LNCAP (cell line): ENCODE measurements at regions not wholly inside any gene's neighbourhood (a gene's known extent, or its start where the extent isn't known, plus 50 kb on each side); places are given as distances from the start of the nearest gene placed in this dataset.
A peak's percentile ranks its signal among the peaks of the same experiment; 100 is the strongest.

Source experiments
- TF ChIP-seq, protein P1 (sequence below): fragments of 450-650 bp; IDR thresholded peaks from 2 replicates; pipeline ENCODE4 v1.5.1; 2017; ENCODE audit warnings: mild to moderate bottlenecking

DNA sequence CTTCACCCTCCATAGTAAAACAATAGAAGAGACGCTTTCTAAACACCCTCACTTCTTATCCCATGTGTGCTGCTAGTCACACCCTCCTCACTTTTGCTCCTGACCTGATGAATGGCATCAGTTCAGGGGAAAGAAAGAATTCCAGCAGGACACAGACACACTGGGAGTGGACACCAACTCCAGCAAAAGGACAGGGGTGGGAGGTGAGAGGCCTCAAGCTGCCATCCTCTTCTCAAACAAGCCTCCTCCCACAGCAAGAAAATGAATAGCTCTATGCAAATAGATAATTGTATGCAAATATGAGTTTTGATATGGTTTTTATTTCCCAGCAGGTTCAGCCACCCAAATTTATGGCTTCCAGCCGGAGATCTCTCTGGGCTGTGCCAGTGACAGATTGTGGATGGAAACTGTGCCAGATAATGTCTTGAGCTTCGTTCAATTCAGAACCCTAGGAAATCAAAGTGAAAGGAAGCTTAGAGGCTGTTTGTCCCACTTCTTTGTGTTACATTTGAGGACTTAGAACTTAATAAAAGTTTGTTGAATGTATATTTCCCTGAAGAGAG, 209.3 kb upstream of the PPP2R3A start:
- TF ChIP-seq, protein P1, sequence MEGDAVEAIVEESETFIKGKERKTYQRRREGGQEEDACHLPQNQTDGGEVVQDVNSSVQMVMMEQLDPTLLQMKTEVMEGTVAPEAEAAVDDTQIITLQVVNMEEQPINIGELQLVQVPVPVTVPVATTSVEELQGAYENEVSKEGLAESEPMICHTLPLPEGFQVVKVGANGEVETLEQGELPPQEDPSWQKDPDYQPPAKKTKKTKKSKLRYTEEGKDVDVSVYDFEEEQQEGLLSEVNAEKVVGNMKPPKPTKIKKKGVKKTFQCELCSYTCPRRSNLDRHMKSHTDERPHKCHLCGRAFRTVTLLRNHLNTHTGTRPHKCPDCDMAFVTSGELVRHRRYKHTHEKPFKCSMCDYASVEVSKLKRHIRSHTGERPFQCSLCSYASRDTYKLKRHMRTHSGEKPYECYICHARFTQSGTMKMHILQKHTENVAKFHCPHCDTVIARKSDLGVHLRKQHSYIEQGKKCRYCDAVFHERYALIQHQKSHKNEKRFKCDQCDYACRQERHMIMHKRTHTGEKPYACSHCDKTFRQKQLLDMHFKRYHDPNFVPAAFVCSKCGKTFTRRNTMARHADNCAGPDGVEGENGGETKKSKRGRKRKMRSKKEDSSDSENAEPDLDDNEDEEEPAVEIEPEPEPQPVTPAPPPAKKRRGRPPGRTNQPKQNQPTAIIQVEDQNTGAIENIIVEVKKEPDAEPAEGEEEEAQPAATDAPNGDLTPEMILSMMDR, result no peak

DNA sequence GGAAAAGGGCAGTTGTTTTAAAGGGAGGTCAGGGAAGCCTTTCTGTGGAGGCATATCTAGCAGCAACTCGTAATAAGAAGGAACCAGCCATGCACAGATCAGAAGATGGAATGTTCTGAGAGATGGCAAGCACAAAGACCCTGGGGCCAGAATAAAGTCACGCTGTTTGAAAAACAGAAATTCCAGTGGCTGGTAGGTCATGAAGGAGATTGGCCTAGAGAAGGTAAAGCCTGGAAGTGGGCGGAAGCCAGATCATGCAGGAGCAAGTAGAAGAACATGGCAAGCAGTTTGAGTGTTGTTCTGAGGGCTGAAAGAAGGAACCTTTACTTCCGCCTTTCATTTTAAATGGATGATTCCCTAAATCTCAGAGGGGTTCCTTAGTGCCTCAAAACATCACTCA, 208.1 kb upstream of the PPP2R3A start:
- TF ChIP-seq, protein P1, result no peak

GRCh38 chr3:135758961-135759360, 206.6 kb upstream of the PPP2R3A start:
- TF ChIP-seq, protein P1, result no peak

- TF ChIP-seq, protein P1, result no peak
Measured at GRCh38 chr3:135759651-135760050, 205.9 kb upstream of the PPP2R3A start.

GRCh38 chr3:135760581-135760980, 204.9 kb upstream of the PPP2R3A start:
- TF ChIP-seq, protein P1, result no peak

DNA sequence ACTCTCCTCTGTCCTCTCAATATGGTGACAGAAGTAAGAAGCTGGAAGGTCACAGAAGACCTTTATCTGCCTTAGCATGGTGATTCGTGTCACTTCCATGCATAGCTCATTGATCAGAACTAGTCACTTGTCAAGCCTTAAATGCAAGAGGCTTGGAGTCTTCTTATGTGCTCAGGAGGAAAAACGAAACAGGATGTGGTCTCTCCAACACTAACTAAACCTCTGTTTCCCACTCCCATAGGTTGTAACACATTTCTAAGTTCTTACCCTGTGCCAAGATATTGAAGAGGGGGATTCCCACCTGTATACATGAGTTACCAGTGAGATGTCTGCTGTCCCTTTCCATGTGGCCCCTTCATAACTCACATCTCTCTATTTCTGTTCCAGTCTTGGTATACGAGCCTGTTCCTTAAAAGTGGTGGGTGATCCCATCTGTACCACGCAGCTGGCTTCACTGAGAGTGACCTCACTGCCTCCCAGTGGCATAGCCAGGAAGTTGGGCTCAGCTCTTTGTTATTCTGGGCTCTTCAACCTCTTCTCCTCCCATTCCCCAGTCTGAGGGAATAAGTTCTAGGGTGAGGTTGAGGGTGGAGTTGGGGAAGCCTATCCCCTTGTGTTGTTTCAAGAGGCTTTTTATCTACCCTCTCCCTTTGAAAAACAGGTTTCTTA, 203.2 kb upstream of the PPP2R3A start:
- TF ChIP-seq, protein P1, result peak; percentile 21; the same call in 1 of the 2 replicates

DNA sequence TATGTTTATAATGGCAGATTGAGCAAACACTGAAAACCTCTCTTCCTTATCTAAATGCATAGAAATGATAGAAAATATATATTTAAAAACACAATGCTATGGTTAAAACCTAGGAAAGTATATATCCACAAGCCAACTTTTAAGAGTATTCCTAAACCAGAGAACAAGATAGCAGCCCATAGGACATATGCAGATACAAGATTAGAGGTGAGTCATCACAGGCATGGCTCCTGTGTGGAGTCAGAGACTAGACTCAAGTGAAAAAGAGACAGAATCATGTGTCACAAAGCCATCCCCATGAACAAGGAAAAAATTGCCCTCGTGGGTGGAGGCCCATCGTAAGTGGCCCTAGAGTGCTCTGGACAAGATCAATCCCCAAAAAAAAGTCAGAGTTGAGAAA, 199.4 kb upstream of the PPP2R3A start:
- TF ChIP-seq, protein P1, result no peak
